ENCODE measurements at regions not wholly inside any gene's neighbourhood (a gene's known extent, or its start where the extent isn't known, plus 50 kb on each side); places are given as distances from the start of the nearest gene placed in this dataset.

- no peaks in the 10 kb centered on the region for H3K36me3 ChIP-seq (ENCODE audit: control insufficient read depth in 1 of 2, insufficient read depth in 2 of 2, low read length in 2 of 2)
Measured at GRCh38 chr18:75502286-75502685, 74.8 kb upstream of the SMIM21 start.

GRCh38 chr18:75500545-75500944, 73.0 kb upstream of the SMIM21 start:
- Histone ChIP-seq H3K9ac (ENCODE audit: low read depth in 1 of 2, low read length in 2 of 2) (no peak overlapping the region), H3K27me3 (ENCODE audit: control insufficient read depth in 1 of 2, insufficient read depth in 2 of 2, low read length in 2 of 2) (no peaks in the 10 kb centered on the region), H3K36me3 (ENCODE audit: control insufficient read depth in 1 of 2, insufficient read depth in 2 of 2, low read length in 2 of 2) (no peaks in the 10 kb centered on the region), H3K9me3 (ENCODE audit: control insufficient read depth in 1 of 2, low read length in 2 of 2) (no peaks in the 10 kb centered on the region), H3K4me3 (ENCODE audit: low read depth in 1 of 2, low read length in 2 of 2) (no peak overlapping the region), H3K27ac (ENCODE audit: low read depth, low read length) (no peak overlapping the region), H3K4me1 (ENCODE audit: control insufficient read depth in 1 of 2, insufficient read depth in 2 of 2, low read length in 2 of 2) (no peaks in the 10 kb centered on the region)

More at GRCh38 chr18:75502286-75502685, 74.8 kb upstream of the SMIM21 start:
- no peaks in the 10 kb centered on the region for H3K4me1 ChIP-seq (ENCODE audit: control insufficient read depth in 1 of 2, insufficient read depth in 2 of 2, low read length in 2 of 2)
- no peaks in the 10 kb centered on the region for H3K9me3 ChIP-seq (ENCODE audit: control insufficient read depth in 1 of 2, low read length in 2 of 2)
- H3K9ac ChIP-seq (ENCODE audit: low read depth in 1 of 2, low read length in 2 of 2), result no peak overlapping the region
- H3K4me3 ChIP-seq (ENCODE audit: low read depth in 1 of 2, low read length in 2 of 2), result no peak overlapping the region
- H3K27ac ChIP-seq (ENCODE audit: low read depth, low read length), result no peak overlapping the region
- no peaks in the 10 kb centered on the region for H3K27me3 ChIP-seq (ENCODE audit: control insufficient read depth in 1 of 2, insufficient read depth in 2 of 2, low read length in 2 of 2)

GRCh38 chr18:75497576-75498235, 70.2 kb upstream of the SMIM21 start:
- Histone ChIP-seq H3K36me3 (ENCODE audit: control insufficient read depth in 1 of 2, insufficient read depth in 2 of 2, low read length in 2 of 2) (no peaks in the 10 kb centered on the region), H3K9me3 (ENCODE audit: control insufficient read depth in 1 of 2, low read length in 2 of 2) (no peaks in the 10 kb centered on the region), H3K27ac (ENCODE audit: low read depth, low read length) (no peak overlapping the region), H3K27me3 (ENCODE audit: control insufficient read depth in 1 of 2, insufficient read depth in 2 of 2, low read length in 2 of 2) (no peaks in the 10 kb centered on the region), H3K9ac (ENCODE audit: low read depth in 1 of 2, low read length in 2 of 2) (no peak overlapping the region), H3K4me3 (ENCODE audit: low read depth in 1 of 2, low read length in 2 of 2) (no peak overlapping the region), H3K4me1 (ENCODE audit: control insufficient read depth in 1 of 2, insufficient read depth in 2 of 2, low read length in 2 of 2) (no peaks in the 10 kb centered on the region)

GRCh38 chr18:75496151-75496550, 68.6 kb upstream of the SMIM21 start:
- no peak overlapping the region for H3K27ac ChIP-seq (ENCODE audit: low read depth, low read length)

GRCh38 chr18:75492852-75493251, 65.3 kb upstream of the SMIM21 start:
- Histone ChIP-seq H3K36me3 (ENCODE audit: control insufficient read depth in 1 of 2, insufficient read depth in 2 of 2, low read length in 2 of 2) (no peaks in the 10 kb centered on the region), H3K9me3 (ENCODE audit: control insufficient read depth in 1 of 2, low read length in 2 of 2) (no peaks in the 10 kb centered on the region), H3K9ac (ENCODE audit: low read depth in 1 of 2, low read length in 2 of 2) (no peak overlapping the region), H3K27me3 (ENCODE audit: control insufficient read depth in 1 of 2, insufficient read depth in 2 of 2, low read length in 2 of 2) (no peaks in the 10 kb centered on the region), H3K4me1 (ENCODE audit: control insufficient read depth in 1 of 2, insufficient read depth in 2 of 2, low read length in 2 of 2) (no peaks in the 10 kb centered on the region), H3K27ac (ENCODE audit: low read depth, low read length) (no peak overlapping the region), H3K4me3 (ENCODE audit: low read depth in 1 of 2, low read length in 2 of 2) (no peak overlapping the region)

More at GRCh38 chr18:75496151-75496550, 68.6 kb upstream of the SMIM21 start:
- Histone ChIP-seq H3K36me3 (ENCODE audit: control insufficient read depth in 1 of 2, insufficient read depth in 2 of 2, low read length in 2 of 2) (no peaks in the 10 kb centered on the region), H3K27me3 (ENCODE audit: control insufficient read depth in 1 of 2, insufficient read depth in 2 of 2, low read length in 2 of 2) (no peaks in the 10 kb centered on the region), H3K9me3 (ENCODE audit: control insufficient read depth in 1 of 2, low read length in 2 of 2) (no peaks in the 10 kb centered on the region), H3K4me1 (ENCODE audit: control insufficient read depth in 1 of 2, insufficient read depth in 2 of 2, low read length in 2 of 2) (no peaks in the 10 kb centered on the region), H3K4me3 (ENCODE audit: low read depth in 1 of 2, low read length in 2 of 2) (no peak overlapping the region), H3K9ac (ENCODE audit: low read depth in 1 of 2, low read length in 2 of 2) (no peak overlapping the region)

- Histone ChIP-seq H3K27me3 (ENCODE audit: control insufficient read depth in 1 of 2, insufficient read depth in 2 of 2, low read length in 2 of 2) (no peaks in the 10 kb centered on the region), H3K9ac (ENCODE audit: low read depth in 1 of 2, low read length in 2 of 2) (no peak overlapping the region), H3K27ac (ENCODE audit: low read depth, low read length) (no peak overlapping the region), H3K9me3 (ENCODE audit: control insufficient read depth in 1 of 2, low read length in 2 of 2) (no peaks in the 10 kb centered on the region), H3K4me1 (ENCODE audit: control insufficient read depth in 1 of 2, insufficient read depth in 2 of 2, low read length in 2 of 2) (no peaks in the 10 kb centered on the region), H3K36me3 (ENCODE audit: control insufficient read depth in 1 of 2, insufficient read depth in 2 of 2, low read length in 2 of 2) (no peaks in the 10 kb centered on the region), H3K4me3 (ENCODE audit: low read depth in 1 of 2, low read length in 2 of 2) (no peak overlapping the region)
Measured at GRCh38 chr18:75491361-75491760, 63.9 kb upstream of the SMIM21 start.

- Histone ChIP-seq H3K9me3 (ENCODE audit: control insufficient read depth in 1 of 2, low read length in 2 of 2) (no peaks in the 10 kb centered on the region), H3K27ac (ENCODE audit: low read depth, low read length) (no peak overlapping the region), H3K4me3 (ENCODE audit: low read depth in 1 of 2, low read length in 2 of 2) (no peak overlapping the region), H3K9ac (ENCODE audit: low read depth in 1 of 2, low read length in 2 of 2) (no peak overlapping the region), H3K36me3 (ENCODE audit: control insufficient read depth in 1 of 2, insufficient read depth in 2 of 2, low read length in 2 of 2) (no peaks in the 10 kb centered on the region), H3K27me3 (ENCODE audit: control insufficient read depth in 1 of 2, insufficient read depth in 2 of 2, low read length in 2 of 2) (no peaks in the 10 kb centered on the region), H3K4me1 (ENCODE audit: control insufficient read depth in 1 of 2, insufficient read depth in 2 of 2, low read length in 2 of 2) (no peaks in the 10 kb centered on the region)
Measured at GRCh38 chr18:75489493-75490190, 62.1 kb upstream of the SMIM21 start.

- peaks cover 0 to 6% of the 10 kb centered on the region in 2 donors for H3K9me3 ChIP-seq (ENCODE audit: control insufficient read depth in 1 of 2, low read length in 2 of 2)
- no peak overlapping the region for H3K4me3 ChIP-seq (ENCODE audit: low read depth in 1 of 2, low read length in 2 of 2)
- H3K27ac ChIP-seq (ENCODE audit: low read depth, low read length), result no peak overlapping the region
- H3K4me1 ChIP-seq (ENCODE audit: control insufficient read depth in 1 of 2, insufficient read depth in 2 of 2, low read length in 2 of 2), result no peaks in the 10 kb centered on the region
- H3K36me3 ChIP-seq (ENCODE audit: control insufficient read depth in 1 of 2, insufficient read depth in 2 of 2, low read length in 2 of 2), result no peaks in the 10 kb centered on the region
- no peaks in the 10 kb centered on the region for H3K27me3 ChIP-seq (ENCODE audit: control insufficient read depth in 1 of 2, insufficient read depth in 2 of 2, low read length in 2 of 2)
- H3K9ac ChIP-seq (ENCODE audit: low read depth in 1 of 2, low read length in 2 of 2), result no peak overlapping the region
Measured at GRCh38 chr18:75483662-75484061, 56.2 kb upstream of the SMIM21 start.

- Histone ChIP-seq H3K4me3 (ENCODE audit: low read depth in 1 of 2, low read length in 2 of 2) (no peak overlapping the region), H3K4me1 (ENCODE audit: control insufficient read depth in 1 of 2, insufficient read depth in 2 of 2, low read length in 2 of 2) (no peaks in the 10 kb centered on the region), H3K27ac (ENCODE audit: low read depth, low read length) (no peak overlapping the region), H3K36me3 (ENCODE audit: control insufficient read depth in 1 of 2, insufficient read depth in 2 of 2, low read length in 2 of 2) (no peaks in the 10 kb centered on the region), H3K9me3 (ENCODE audit: control insufficient read depth in 1 of 2, low read length in 2 of 2) (peaks cover 0 to 6% of the 10 kb centered on the region in 2 donors), H3K9ac (ENCODE audit: low read depth in 1 of 2, low read length in 2 of 2) (no peak overlapping the region), H3K27me3 (ENCODE audit: control insufficient read depth in 1 of 2, insufficient read depth in 2 of 2, low read length in 2 of 2) (no peaks in the 10 kb centered on the region)
Measured at GRCh38 chr18:75482880-75483279, 55.4 kb upstream of the SMIM21 start.

- Histone ChIP-seq H3K36me3 (ENCODE audit: control insufficient read depth in 1 of 2, insufficient read depth in 2 of 2, low read length in 2 of 2) (no peaks in the 10 kb centered on the region), H3K9me3 (ENCODE audit: control insufficient read depth in 1 of 2, low read length in 2 of 2) (peaks cover 0 to 6% of the 10 kb centered on the region in 2 donors), H3K4me1 (ENCODE audit: control insufficient read depth in 1 of 2, insufficient read depth in 2 of 2, low read length in 2 of 2) (no peaks in the 10 kb centered on the region), H3K27me3 (ENCODE audit: control insufficient read depth in 1 of 2, insufficient read depth in 2 of 2, low read length in 2 of 2) (no peaks in the 10 kb centered on the region), H3K27ac (ENCODE audit: low read depth, low read length) (no peak overlapping the region), H3K4me3 (ENCODE audit: low read depth in 1 of 2, low read length in 2 of 2) (no peak overlapping the region), H3K9ac (ENCODE audit: low read depth in 1 of 2, low read length in 2 of 2) (no peak overlapping the region)
Measured at GRCh38 chr18:75480487-75480886, 53.0 kb upstream of the SMIM21 start.
